ENCODE measurements at regions not wholly inside any gene's neighbourhood (a gene's known extent, or its start where the extent isn't known, plus 50 kb on each side); places are given as distances from the start of the nearest gene placed in this dataset.
"Not testable (repeated sequence)": the region's sequence is repeated elsewhere in the genome, so short reads cannot be mapped to it uniquely, and the experiment has no call there.

- no peak for DNase-seq
Measured at GRCh38 chr5:82952326-82952725, 124.9 kb downstream of the TMEM167A start.

DNA sequence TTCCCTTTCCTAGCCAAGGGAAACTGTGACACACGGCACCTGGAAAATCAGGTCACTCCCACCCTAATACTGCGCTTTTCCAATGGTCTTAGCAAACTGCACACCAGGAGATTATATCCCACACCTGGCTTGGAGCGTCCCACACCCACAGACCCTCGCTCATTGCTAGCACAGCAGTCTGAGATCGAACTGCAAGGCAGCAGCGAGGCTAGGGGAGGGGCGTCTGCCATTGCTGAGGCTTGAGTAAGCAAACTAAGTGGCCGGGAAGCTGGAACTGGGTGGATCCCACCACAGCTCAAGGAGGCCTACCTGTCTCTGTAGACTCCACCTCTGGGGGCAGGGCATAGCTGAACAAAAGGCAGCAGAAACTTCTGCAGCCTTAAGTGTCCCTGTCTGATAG is 132.9 kb downstream of the TMEM167A start:
- not testable (repeated sequence) for DNase-seq

DNA sequence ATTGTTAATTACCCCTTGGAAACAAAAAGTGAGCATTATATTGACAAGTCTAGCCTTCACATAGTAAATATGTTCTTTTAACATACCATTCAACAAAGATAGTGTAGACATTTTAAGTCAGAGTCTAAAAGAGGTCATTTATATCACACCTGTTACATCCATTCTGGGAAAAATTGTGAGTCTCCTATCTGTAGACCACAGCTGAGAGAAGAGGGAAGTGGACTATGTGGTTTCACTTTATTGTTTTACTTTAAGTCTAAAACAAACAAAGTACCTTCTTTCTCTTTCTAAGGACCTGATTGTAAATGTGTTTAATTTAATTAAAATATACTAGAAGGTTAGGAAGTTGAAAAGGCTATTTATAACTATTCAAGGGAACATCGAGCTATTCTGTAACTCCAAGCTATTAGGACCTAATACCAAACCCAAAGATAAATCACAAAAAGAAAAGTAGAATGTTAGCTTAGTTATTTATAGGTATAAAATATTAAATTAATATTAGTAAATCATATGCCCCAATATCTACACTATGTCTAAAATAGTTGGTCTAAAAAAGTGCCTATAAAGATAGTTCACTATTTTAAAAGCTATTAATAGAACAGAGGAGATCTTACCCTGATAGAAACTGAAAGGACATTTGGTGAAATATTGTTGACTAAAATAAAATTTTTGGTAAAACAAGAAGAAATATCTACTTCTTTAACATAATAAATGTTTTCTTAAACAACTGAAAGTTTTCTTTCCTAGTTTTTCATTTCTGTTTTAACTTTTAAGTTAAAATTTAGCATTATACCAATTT is 134.9 kb downstream of the TMEM167A start:
- DNase-seq = no peak

- DNase-seq = no peak
Measured at GRCh38 chr5:82938901-82939725, 138.1 kb downstream of the TMEM167A start.

DNA sequence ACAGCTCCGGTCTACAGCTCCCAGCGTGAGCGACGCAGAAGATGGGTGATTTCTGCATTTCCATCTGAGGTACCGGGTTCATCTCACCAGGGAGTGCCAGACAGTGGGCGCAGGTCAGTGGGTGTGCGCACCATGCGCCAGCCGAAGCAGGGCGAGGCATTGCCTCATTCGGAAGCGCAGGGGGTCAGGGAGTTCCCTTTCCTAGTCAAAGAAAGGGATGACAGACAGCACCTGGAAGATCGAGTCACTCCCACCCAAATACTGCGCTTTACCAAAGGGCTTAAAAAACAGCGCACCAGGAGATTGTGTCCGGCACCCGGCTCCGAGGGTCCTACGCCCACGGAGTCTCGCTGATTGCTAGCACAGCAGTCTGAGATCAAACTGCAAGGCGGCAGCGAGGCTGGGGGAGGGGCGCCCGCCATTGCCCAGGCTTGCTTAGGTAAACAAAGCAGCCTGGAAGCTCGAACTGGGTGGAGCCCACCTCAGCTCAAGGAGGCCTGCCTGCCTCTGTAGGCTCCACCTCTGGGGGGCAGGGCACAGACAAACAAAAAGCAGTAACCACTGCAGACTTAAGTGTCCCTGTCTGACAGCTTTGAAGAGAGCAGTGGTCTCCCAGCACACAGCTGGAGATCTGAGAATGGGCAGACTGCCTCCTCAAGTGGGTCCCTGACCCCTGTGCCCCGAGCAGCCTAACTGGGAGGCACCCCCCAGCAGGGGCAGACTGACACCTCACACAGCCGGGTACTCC is 144.5 kb downstream of the TMEM167A start:
- DNase-seq = peak; percentile 11 to 16

DNA sequence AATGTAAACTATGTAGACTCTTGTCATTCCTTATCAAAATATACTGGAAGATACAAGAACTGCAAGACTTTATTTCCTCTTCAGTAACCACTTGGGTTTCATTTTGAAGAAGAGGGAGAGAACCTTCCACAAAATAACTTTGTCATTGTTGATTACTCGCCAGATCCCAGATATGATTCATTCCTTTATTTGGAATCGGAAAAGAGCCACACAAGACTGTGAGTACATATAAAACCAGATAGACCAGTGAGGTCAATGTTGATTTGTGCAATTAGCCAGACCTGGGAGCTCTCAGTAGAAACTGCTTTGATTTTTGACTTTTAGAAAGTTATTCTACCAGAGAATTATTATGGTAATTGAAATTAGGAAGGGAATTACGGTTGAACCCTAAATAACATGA is 146.1 kb downstream of the TMEM167A start:
- DNase-seq = no peak

GRCh38 chr5:82925061-82925411 is 152.2 kb downstream of the TMEM167A start:
- no peak for DNase-seq

DNA sequence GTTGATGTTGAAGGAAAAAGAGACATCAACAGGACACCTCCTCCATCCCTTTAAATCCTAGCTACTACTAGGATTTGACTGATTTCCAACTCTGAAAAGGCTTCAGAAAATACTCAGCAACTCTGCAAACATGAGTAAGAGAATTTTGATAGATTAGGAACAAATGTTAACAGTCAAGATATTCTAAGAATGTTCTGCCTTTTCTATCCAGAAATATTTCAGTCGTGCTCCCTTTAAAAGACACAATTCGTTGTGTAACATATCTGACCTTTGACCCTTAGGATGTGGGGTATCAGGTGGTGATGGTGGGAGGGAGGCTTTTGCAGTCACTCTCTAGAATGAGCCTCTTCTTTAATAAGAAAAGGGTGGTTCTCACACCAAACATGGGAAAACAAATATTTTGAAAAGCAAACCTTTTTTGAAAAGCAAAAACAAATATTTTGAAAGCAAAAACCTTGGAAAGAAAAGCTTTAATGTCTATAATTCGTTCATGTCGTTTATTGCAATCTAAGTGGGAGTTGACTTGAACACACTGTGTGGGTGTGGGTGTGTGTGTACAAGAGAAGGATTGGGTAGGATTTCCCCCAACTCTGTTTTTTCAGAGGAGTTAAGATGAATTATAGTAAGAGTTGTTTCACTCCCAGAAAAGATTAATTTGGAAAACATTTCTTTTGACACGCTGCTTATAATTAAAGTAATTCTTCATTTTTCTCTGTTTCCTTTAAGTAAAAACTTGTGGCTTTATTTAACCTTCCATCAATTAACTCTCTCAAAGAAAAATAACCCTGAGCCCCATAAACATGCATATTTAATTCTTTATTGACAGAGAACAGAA is 152.8 kb downstream of the TMEM167A start:
- no peak for DNase-seq

- DNase-seq = no peak
Measured at GRCh38 chr5:82922086-82922734, 155.0 kb downstream of the TMEM167A start.

- DNase-seq = no peak
Measured at GRCh38 chr5:82918311-82919031, 158.7 kb downstream of the TMEM167A start.

GRCh38 chr5:82917584-82917983 is 159.6 kb downstream of the TMEM167A start:
- no peak for DNase-seq

DNA sequence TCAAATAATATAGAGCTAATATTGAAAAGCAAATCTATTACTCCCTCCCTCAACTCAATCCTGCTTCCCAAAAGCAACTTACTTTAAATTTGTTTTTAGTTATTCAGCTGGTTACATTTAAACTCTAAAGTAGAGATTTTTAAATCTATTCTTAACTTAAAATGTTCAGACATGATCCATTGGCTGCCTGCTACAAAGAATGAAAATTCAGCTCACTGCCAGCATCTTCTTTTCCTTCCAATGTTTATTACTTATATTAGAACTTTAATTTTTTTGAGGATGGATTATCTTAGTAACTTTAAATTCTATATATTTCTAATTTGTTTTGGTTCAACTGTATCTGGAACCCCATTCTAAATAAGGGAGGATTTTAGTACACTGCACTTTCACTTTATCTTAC is 163.2 kb downstream of the TMEM167A start:
- DNase-seq = no peak

GRCh38 chr5:82912462-82912861 is 164.7 kb downstream of the TMEM167A start:
- DNase-seq = no peak

- DNase-seq = no peak
Measured at GRCh38 chr5:82911910-82912309, 165.3 kb downstream of the TMEM167A start.

DNA sequence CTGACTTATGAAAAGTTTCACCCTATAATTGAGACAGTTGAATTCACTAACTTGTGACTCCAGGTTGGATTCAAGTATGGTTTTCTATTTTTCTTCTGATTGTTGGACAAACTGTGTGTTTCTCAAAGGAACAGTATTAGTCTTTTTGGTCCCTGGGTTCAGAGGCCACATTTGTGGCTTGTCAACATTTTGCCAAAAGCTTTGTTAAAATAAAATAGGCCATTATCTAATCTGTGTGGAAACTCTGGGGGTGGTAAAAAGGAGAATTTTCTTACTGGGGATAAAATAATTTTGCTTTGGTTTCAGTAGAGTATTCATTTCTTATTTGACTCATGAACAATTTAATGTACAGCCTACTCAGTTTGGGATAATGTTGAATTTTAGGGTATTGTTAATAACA is 166.3 kb downstream of the TMEM167A start:
- DNase-seq = no peak

DNA sequence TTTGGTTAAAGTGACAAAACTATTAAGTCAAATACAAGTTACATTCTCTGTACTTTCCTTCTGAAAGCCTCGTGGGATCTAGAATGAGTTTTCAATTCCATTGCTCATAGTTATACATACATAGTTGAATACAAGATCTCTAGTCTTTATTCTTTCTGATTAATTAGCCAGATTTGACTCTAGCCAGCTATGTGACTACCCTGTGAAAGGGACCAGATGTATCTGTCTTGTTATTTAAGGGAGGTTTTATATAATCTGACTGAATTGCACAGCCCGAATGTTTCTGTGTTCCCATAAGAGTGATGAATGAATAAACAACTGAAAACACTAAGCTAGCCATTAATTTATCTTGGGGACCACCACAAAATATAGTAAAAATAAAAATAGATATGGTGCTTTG is 166.7 kb downstream of the TMEM167A start:
- DNase-seq = no peak

DNA sequence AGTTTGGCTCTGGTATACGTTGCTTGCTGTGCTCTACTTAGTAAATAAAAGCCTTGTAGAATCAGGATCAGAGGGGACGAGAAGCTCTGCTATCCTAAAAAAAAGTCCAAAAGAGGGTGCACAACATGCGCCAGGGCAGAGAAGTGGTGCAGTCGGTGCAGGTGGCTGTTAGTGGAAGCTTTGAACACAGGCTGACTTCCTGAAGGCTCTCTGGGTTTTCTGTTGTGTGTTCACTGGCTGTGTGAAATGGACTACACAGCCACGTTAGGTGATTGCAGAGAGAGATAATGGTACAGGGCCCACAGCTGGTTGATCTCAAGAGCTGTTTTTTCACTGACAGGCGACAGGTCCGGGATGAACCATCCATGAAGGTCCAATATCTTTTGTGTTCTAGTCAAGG is 167.4 kb downstream of the TMEM167A start:
- DNase-seq = no peak

DNA sequence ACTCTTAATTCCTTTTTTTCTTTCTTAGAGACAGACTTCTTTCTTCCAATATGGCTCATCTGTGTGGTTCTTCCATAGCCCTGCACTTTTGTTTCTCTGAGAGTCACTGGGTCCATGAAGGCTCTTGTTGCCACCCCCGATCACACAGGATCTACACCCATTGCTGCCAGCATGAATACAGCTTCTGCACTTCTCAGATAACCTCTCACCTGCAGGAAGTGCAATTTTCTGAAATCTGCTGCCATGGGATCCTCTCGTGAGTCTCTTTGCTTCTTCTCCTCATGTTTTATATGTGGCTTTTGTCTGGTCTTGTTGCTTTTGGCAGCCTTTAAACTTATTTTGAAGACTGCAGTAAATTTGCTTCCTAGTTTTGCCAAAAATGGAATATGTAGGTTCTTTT is 171.2 kb downstream of the TMEM167A start:
- DNase-seq = no peak

DNA sequence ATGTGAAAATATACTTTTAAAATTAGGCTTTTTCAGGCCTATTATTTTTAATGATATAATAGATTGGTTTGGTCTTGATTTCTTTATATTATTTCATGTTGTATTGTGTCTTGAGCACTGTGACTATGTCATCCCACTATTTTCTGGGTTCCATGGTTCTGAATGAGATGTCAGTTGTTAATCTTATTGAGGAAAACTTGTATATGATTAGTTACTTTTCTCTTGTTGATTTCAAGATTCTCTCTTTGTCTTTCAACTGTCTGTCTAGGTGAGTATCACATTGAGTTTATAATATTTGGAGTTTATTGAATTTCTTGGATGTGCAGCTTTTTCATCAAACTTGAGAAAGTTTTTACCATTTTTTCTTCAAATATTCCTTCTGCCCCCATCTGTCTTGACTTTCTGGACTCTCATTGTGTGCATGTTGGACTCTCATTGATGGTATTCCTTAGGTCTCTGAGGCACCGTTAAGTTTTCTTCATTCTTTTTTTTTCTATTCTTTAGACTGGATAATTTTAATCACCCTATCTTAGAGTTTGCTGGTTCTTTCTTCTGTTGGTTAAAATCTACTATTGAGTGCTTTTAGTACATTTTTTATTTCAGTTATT is 175.8 kb downstream of the TMEM167A start:
- DNase-seq = no peak

DNA sequence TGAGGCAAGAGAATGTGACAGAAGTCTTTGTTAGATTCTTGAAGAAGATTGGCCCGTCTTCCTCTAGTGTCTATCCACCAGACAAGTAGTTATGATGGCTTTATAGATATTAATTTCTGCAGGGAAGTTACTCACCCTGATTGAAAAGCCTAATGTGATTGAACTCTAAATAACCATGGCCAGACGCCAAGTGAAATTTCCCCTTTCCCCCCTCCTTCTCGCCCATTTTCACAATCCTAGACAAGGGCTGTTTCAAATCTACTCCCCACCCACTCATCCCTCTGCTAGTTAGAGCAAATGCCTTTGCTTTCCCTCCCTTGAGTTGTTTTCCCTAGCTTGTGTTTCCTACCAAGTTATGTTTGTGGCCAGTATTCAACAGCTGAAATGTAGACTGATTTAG is 182.5 kb downstream of the TMEM167A start:
- no peak for DNase-seq

GRCh38 chr5:82889088-82889487 is 188.1 kb downstream of the TMEM167A start:
- DNase-seq = no peak

All from SHP77 (cell line).